ENCODE measurements at regions not wholly inside any gene's neighbourhood (a gene's known extent, or its start where the extent isn't known, plus 50 kb on each side); places are given as distances from the start of the nearest gene placed in this dataset.

DNA sequence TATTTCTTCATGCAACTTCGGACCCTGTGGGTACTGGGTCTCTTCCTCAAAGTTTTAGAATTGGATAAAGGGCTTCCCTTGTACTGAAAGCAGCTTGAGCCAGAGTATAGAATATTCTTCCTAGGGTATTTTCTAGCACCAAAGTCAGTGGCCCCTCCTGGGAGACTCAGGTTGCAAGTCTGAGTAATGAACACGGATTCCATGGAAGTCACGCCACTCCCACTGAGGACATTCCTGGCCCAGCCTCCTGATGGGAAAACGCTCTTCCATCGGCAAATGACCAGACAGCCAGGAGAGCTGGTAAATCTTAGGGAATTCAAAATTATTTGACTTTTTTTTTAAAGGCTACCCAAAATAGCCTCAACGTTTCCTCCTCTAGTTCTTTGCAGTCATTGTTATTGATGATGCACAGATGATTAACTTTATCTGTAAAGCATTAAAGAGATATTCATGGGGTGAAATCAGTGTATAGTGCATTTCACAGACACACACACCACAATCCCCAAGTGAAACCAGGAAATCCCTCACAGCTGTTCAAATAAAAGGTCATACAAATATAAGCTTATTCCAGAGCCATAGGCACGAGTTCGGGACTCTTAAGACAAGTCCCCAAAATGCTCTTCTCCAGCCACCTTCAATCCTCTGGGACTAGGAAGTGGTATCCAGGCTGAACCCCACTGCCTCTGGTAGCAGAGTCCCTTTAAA is 248.8 kb downstream of the SOD2 start:
- TF ChIP-seq, protein P1, sequence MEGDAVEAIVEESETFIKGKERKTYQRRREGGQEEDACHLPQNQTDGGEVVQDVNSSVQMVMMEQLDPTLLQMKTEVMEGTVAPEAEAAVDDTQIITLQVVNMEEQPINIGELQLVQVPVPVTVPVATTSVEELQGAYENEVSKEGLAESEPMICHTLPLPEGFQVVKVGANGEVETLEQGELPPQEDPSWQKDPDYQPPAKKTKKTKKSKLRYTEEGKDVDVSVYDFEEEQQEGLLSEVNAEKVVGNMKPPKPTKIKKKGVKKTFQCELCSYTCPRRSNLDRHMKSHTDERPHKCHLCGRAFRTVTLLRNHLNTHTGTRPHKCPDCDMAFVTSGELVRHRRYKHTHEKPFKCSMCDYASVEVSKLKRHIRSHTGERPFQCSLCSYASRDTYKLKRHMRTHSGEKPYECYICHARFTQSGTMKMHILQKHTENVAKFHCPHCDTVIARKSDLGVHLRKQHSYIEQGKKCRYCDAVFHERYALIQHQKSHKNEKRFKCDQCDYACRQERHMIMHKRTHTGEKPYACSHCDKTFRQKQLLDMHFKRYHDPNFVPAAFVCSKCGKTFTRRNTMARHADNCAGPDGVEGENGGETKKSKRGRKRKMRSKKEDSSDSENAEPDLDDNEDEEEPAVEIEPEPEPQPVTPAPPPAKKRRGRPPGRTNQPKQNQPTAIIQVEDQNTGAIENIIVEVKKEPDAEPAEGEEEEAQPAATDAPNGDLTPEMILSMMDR (IDR thresholded peaks at IDR 0.05) = no peak
- TF ChIP-seq POLR2AphosphoS5 (IDR thresholded peaks at IDR 0.05) = no peak

Data from upper lobe of left lung (tissue), 4 donors.